ENCODE measurements at regions not wholly inside any gene's neighbourhood (a gene's known extent, or its start where the extent isn't known, plus 50 kb on each side); places are given as distances from the start of the nearest gene placed in this dataset.
"Not testable (repeated sequence)": the region's sequence is repeated elsewhere in the genome, so short reads cannot be mapped to it uniquely, and the experiment has no call there.

DNA sequence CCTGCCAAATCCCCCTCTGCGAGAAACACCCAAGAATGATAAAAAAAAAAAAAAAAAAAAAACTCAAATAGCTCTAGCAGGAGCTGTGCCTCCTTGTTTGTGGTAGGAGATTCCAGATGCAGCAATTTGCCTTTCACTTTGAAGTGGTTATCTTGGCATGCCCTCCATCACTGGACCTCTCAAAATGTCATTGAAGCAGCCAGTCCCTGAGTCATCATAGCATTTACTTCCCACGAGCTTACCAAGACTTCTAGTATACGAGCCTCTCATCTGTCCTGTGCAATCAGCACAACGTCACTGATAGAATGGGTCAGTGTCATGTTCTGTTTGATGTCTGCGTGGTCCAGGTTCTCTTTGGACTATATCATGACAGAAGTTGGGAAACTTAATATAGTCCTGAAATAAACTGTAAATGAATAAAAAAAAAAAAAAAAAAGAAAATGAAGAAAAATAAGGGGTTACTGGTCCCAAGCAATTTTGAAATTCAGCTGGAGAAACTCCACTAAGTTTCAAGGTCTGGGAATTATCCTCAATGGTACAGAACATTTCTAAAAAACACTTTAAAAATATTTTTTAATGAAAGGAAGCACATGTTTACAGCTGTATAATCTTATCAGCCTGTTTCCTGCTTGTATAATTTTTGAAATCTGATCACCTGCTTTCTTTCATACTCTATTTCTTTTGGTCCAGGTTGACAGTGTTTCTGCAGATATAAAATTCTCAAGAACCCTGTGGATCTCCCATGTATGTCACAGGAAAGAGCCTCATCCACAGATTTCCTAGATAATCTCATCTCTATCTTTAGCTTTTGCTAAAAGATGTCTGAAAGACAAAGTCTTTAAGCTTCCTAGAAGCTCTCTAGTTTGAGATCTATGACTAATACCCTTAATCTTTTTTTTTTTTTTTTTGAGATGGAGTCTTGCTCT is 74.1 kb upstream of the EHBP1 start:
- no peaks in the 10 kb centered on the region for H3K36me3 ChIP-seq (ENCODE audit: control insufficient read depth in 4 of 4, insufficient read depth in 4 of 4, low read length in 4 of 4)
- DNase-seq, result no peak
- H3K4me1 ChIP-seq (ENCODE audit: control insufficient read depth in 5 of 5, insufficient read depth in 5 of 5, low read length in 5 of 5), result no peaks in the 10 kb centered on the region
- H3K27me3 ChIP-seq (ENCODE audit: control insufficient read depth in 3 of 3, insufficient read depth in 3 of 3, low read length in 2 of 3), result no peaks in the 10 kb centered on the region
- no peaks in the 10 kb centered on the region for H3K9me3 ChIP-seq (ENCODE audit: control insufficient read depth in 4 of 4, insufficient read depth in 3 of 4, low read length in 3 of 4)
- H3K9ac ChIP-seq (ENCODE audit: insufficient read depth in 1 of 2, low read length in 2 of 2), result no peak overlapping the region
- no peak for ATAC-seq (ENCODE audit: insufficient read depth, low FRiP score)
- no peak overlapping the region for H3K27ac ChIP-seq (ENCODE audit: low read depth in 1 of 2, low read length in 1 of 2)
- no peak overlapping the region for H3K4me3 ChIP-seq
- WGBS, 2 donors, result 79 to 90% methylated on average over 4 to 5 of the region's 5 CpGs
- TF ChIP-seq CTCF (IDR thresholded peaks at IDR 0.05; ENCODE audit: control extremely low read depth, extremely low read depth), result no peak

DNA sequence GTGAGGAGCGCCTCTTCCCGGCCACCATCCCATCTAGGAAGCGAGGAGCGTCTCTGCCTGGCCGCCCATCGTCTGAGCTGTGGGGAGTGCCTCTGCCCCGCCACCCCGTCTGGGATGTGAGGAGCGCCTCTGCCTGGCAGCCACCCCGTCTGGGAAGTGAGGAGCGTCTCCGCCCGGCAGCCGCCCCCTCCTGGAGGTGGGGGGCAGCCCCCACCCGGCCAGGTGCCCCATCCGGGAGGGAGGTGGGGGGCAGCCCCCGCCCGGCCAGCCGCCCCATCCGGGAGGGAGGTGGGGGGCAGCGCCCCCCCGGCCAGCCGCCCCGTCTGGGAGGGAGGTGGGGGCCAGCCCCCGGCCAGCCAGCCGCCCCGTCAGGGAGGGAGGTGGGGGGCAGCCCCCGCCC is 75.3 kb upstream of the EHBP1 start:
- DNase-seq; H3K27me3 ChIP-seq (ENCODE audit: control insufficient read depth in 3 of 3, insufficient read depth in 3 of 3, low read length in 2 of 3); H3K9me3 ChIP-seq (ENCODE audit: control insufficient read depth in 4 of 4, insufficient read depth in 3 of 4, low read length in 3 of 4); H3K4me1 ChIP-seq (ENCODE audit: control insufficient read depth in 5 of 5, insufficient read depth in 5 of 5, low read length in 5 of 5); H3K36me3 ChIP-seq (ENCODE audit: control insufficient read depth in 4 of 4, insufficient read depth in 4 of 4, low read length in 4 of 4); H3K27ac ChIP-seq (ENCODE audit: low read depth in 1 of 2, low read length in 1 of 2); ATAC-seq (ENCODE audit: insufficient read depth, low FRiP score); H3K4me3 ChIP-seq; H3K9ac ChIP-seq (ENCODE audit: insufficient read depth in 1 of 2, low read length in 2 of 2): not testable (repeated sequence)
- 93 to 94% methylated on average over 20 to 27 of the region's 28 CpGs for WGBS, 2 donors

- H3K9ac ChIP-seq (ENCODE audit: insufficient read depth in 1 of 2, low read length in 2 of 2); H3K9me3 ChIP-seq (ENCODE audit: control insufficient read depth in 4 of 4, insufficient read depth in 3 of 4, low read length in 3 of 4); ATAC-seq (ENCODE audit: insufficient read depth, low FRiP score); H3K4me1 ChIP-seq (ENCODE audit: control insufficient read depth in 5 of 5, insufficient read depth in 5 of 5, low read length in 5 of 5); H3K27me3 ChIP-seq (ENCODE audit: control insufficient read depth in 3 of 3, insufficient read depth in 3 of 3, low read length in 2 of 3); H3K4me3 ChIP-seq; H3K27ac ChIP-seq (ENCODE audit: low read depth in 1 of 2, low read length in 1 of 2); H3K36me3 ChIP-seq (ENCODE audit: control insufficient read depth in 4 of 4, insufficient read depth in 4 of 4, low read length in 4 of 4); DNase-seq: not testable (repeated sequence)
- WGBS, 2 donors, result 22% methylated on average over 1 of the region's 5 CpGs; no CpG with 5 or more reads in 1 of the 2 donors
Observed at GRCh38 chr2:62629310-62629709, 76.2 kb upstream of the EHBP1 start.

DNA sequence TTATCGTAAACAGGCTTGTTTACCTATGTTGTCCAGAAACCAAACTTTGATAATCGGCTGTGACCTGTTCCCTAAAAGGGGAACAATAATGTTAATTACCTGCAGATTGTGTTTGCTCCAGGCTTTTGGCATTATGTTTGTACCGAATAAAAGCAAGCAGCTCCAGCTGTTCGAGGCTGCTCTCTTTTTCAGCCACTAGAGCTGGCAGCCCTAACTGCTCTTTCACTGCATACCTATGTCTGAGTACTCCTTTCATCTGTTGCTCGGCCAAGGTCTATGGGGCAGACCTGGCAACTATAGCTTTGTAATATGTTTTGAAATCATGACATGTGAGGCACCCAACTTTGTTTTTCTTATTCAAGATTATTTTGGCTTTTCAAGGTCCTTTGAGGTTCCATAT is 77.8 kb upstream of the EHBP1 start:
- Histone ChIP-seq H3K36me3 (ENCODE audit: control insufficient read depth in 4 of 4, insufficient read depth in 4 of 4, low read length in 4 of 4) (no peaks in the 10 kb centered on the region), H3K4me3 (no peak overlapping the region), H3K27me3 (ENCODE audit: control insufficient read depth in 3 of 3, insufficient read depth in 3 of 3, low read length in 2 of 3) (no peaks in the 10 kb centered on the region), H3K27ac (ENCODE audit: low read depth in 1 of 2, low read length in 1 of 2) (no peak overlapping the region), H3K9me3 (ENCODE audit: control insufficient read depth in 4 of 4, insufficient read depth in 3 of 4, low read length in 3 of 4) (no peaks in the 10 kb centered on the region), H3K9ac (ENCODE audit: insufficient read depth in 1 of 2, low read length in 2 of 2) (no peak overlapping the region), H3K4me1 (ENCODE audit: control insufficient read depth in 5 of 5, insufficient read depth in 5 of 5, low read length in 5 of 5) (no peaks in the 10 kb centered on the region)
- TF ChIP-seq CTCF (IDR thresholded peaks at IDR 0.05; ENCODE audit: control extremely low read depth, extremely low read depth), result no peak
- no peak for DNase-seq
- WGBS, 2 donors, result 76 to 80% methylated on average over 5 of the region's 5 CpGs
- ATAC-seq (ENCODE audit: insufficient read depth, low FRiP score), result no peak

Data from lung (tissue), 11 donors.